GM12892 (cell line): ENCODE measurements at regions not wholly inside any gene's neighbourhood (a gene's known extent, or its start where the extent isn't known, plus 50 kb on each side); places are given as distances from the start of the nearest gene placed in this dataset.

ENCODE experiments used
- POLR2AphosphoS5 ChIP-seq: IDR thresholded peaks from 2 replicates; pipeline ENCODE4 v1.6.1; 2011; ENCODE audit warnings: low read depth, low read length, control low read depth
- TAF1 ChIP-seq: IDR thresholded peaks from 2 replicates; pipeline ENCODE4 v1.6.1; 2011; ENCODE audit warnings: low read depth, mild to moderate bottlenecking, control low read depth, low read length, borderline replicate concordance

DNA sequence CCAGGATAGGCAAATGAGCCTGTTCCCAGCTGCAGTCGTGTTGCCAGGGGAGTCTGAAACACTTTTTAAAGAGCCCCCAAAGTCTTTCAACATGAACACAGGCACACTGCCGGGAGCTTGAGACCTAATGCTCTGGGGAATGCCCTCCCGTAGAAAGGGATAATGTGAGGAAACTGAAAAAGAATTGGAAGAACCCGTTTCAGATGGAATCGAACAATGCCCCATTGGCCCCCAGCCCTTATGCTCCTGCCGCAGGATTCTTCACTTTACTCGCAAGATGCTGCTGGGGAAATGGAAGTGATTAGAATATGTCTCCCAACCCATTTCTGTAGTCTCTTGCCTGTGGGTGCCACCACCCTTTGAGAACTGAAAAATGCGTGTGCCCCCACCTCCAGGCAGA, 136.3 kb upstream of the GATA6 start:
- no peak for TF ChIP-seq TAF1
- TF ChIP-seq POLR2AphosphoS5: no peak
